HL-60 (cell line): ENCODE measurements at regions not wholly inside any gene's neighbourhood (a gene's known extent, or its start where the extent isn't known, plus 50 kb on each side); places are given as distances from the start of the nearest gene placed in this dataset.

Experiments used
- DNase-seq, 2 experiments: peaks; one replicate each; pipeline ENCODE4 v3.0.0-alpha.2; 2010 to 2020; ENCODE audit warnings: low read depth in 1 of 2, low spot score in 1 of 2
- H3K27ac ChIP-seq: fragments of 250-450 bp; sonication (Bioruptor Pico); replicated peaks from 2 replicates; pipeline ENCODE4 v1.5.1; 2020; ENCODE audit warnings: mild to moderate bottlenecking, moderate library complexity
- H3K27me3 ChIP-seq: fragments of 250-450 bp; sonication (Bioruptor Pico); 2 replicates; pipeline ENCODE4 v1.5.1; 2021; ENCODE audit warnings: mild to moderate bottlenecking, moderate library complexity; ENCODE audit not compliant: insufficient read depth, poor library complexity, severe bottlenecking
- H3K4me3 ChIP-seq: replicated peaks from 2 replicates; pipeline ENCODE4 v1.5.1; 2011; ENCODE audit warnings: mild to moderate bottlenecking, control low read depth, low read length; ENCODE audit not compliant: insufficient read depth
- GABPA ChIP-seq: IDR thresholded peaks from 2 replicates; pipeline ENCODE4 v1.6.1; 2012; ENCODE audit warnings: low read depth
- POLR2AphosphoS5 ChIP-seq: IDR thresholded peaks from 2 replicates; pipeline ENCODE4 v1.6.1; 2012; ENCODE audit warnings: low read depth
- SPI1 ChIP-seq: IDR thresholded peaks from 2 replicates; pipeline ENCODE4 v1.6.1; 2012; ENCODE audit warnings: low read depth, mild to moderate bottlenecking, borderline replicate concordance
- TF ChIP-seq, protein P1 (sequence below): IDR thresholded peaks from 2 replicates; pipeline ENCODE4 v1.6.1; 2012; ENCODE audit warnings: low read depth; ENCODE audit not compliant: insufficient replicate concordance
- TF ChIP-seq, protein P2 (sequence below): IDR thresholded peaks from one replicate; pipeline ENCODE4 v1.5.1; 2011; ENCODE audit warnings: low read length, control low read depth, inconsistent platforms; ENCODE audit not compliant: insufficient read depth

DNA sequence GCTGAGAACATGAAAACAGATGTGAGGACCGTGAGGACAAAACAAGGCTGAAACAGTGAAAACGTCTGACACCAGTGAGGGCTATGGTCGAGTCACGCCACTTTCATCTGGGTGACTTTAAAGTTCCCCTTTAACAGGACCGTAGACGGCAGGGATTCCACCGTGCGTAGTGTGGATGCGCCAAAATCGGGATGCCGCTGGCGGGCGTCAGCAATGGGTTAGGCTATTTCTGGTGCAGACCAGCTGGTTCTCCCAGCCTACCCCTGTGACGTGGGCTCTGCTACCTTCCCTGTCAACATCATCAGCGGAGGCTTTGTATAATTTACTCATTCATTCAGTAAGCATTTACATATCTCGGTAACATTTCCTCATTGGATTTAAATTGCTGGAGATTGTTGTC is 246.6 kb upstream of the AJAP1 start:
- Histone ChIP-seq H3K27ac (no peak overlapping the region), H3K4me3 (no peak overlapping the region), H3K27me3 (no peaks in the 10 kb centered on the region)
- DNase-seq, result no peak
- TF ChIP-seq, protein P1, sequence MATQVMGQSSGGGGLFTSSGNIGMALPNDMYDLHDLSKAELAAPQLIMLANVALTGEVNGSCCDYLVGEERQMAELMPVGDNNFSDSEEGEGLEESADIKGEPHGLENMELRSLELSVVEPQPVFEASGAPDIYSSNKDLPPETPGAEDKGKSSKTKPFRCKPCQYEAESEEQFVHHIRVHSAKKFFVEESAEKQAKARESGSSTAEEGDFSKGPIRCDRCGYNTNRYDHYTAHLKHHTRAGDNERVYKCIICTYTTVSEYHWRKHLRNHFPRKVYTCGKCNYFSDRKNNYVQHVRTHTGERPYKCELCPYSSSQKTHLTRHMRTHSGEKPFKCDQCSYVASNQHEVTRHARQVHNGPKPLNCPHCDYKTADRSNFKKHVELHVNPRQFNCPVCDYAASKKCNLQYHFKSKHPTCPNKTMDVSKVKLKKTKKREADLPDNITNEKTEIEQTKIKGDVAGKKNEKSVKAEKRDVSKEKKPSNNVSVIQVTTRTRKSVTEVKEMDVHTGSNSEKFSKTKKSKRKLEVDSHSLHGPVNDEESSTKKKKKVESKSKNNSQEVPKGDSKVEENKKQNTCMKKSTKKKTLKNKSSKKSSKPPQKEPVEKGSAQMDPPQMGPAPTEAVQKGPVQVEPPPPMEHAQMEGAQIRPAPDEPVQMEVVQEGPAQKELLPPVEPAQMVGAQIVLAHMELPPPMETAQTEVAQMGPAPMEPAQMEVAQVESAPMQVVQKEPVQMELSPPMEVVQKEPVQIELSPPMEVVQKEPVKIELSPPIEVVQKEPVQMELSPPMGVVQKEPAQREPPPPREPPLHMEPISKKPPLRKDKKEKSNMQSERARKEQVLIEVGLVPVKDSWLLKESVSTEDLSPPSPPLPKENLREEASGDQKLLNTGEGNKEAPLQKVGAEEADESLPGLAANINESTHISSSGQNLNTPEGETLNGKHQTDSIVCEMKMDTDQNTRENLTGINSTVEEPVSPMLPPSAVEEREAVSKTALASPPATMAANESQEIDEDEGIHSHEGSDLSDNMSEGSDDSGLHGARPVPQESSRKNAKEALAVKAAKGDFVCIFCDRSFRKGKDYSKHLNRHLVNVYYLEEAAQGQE, result no peak
- no peak for TF ChIP-seq POLR2AphosphoS5

DNA sequence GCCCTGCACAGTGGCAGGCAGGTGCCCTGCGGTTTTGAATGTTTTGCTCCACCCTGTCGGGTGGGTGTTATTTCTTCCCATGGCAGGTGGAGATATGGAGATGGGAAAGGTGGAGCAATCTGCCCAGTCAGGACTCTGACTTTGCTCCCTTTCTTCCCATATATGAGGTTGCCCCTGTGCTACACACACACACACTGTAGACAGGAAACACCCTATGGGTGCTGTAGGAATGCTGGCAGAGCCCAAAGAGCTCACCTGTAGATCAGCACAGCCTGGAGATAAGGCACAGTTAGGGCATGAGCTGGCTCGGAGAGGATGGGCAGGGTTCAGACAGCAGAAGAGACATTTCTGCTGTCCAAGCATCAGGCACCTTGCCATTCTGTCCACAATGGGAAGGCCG is 246.0 kb upstream of the AJAP1 start:
- Histone ChIP-seq H3K4me3 (no peak overlapping the region), H3K27ac (no peak overlapping the region), H3K27me3 (no peaks in the 10 kb centered on the region)
- TF ChIP-seq, protein P1, result no peak
- TF ChIP-seq, protein P2, sequence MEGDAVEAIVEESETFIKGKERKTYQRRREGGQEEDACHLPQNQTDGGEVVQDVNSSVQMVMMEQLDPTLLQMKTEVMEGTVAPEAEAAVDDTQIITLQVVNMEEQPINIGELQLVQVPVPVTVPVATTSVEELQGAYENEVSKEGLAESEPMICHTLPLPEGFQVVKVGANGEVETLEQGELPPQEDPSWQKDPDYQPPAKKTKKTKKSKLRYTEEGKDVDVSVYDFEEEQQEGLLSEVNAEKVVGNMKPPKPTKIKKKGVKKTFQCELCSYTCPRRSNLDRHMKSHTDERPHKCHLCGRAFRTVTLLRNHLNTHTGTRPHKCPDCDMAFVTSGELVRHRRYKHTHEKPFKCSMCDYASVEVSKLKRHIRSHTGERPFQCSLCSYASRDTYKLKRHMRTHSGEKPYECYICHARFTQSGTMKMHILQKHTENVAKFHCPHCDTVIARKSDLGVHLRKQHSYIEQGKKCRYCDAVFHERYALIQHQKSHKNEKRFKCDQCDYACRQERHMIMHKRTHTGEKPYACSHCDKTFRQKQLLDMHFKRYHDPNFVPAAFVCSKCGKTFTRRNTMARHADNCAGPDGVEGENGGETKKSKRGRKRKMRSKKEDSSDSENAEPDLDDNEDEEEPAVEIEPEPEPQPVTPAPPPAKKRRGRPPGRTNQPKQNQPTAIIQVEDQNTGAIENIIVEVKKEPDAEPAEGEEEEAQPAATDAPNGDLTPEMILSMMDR, result no peak
- TF ChIP-seq SPI1 (no peak), POLR2AphosphoS5 (no peak), GABPA (no peak)
- no peak for DNase-seq

DNA sequence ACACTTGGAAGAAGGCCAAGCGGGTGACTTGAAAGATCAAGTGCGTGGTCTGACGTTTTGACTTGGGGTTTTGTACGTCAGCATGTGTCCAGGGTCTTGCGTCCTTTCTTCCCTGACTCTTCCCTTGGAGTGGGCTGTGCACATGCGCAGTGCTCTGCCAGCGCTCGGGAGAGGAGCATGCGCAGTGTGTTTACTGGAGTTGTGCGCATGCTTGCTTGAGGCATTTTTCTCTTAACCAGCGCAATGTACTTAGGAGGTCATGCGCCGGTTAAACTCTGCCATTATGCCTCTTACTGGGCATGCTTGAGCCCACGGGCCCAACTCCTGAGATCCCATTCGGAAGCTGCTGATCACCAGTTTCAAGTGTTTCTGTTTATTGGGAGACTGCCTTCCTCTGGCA is 242.5 kb upstream of the AJAP1 start:
- no peak for DNase-seq
- Histone ChIP-seq H3K27ac (no peak overlapping the region), H3K27me3 (no peaks in the 10 kb centered on the region), H3K4me3 (no peak overlapping the region)
- no peak for TF ChIP-seq SPI1
- TF ChIP-seq, protein P2, result no peak
- no peak for TF ChIP-seq GABPA
- TF ChIP-seq, protein P1, result no peak
- no peak for TF ChIP-seq POLR2AphosphoS5

DNA sequence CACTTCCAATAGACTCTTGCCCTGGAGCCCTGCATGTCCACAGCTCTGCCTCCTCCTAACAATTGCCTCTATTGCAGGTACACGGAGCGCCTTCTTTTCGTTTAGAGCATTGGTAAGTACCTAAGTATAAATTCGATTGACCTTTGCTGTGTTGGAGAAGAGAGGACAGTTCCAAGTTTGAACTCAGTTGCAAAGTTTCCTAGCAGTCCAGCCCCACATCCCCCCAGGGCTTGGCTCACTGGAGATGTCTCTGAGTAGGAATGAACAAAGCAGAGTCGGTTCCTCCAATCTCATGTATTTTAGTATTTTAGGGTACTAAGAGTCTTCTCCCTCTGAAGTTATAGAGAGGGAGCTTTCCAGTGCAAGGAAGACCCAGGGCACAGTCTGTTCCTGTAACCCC is 238.9 kb upstream of the AJAP1 start:
- no peak overlapping the region for H3K4me3 ChIP-seq
- H3K27me3 ChIP-seq, result no peaks in the 10 kb centered on the region
- no peak for DNase-seq
- TF ChIP-seq SPI1, result no peak
- no peak for TF ChIP-seq POLR2AphosphoS5
- no peak for TF ChIP-seq GABPA
- TF ChIP-seq, protein P1, result no peak
- TF ChIP-seq, protein P2, result no peak
- H3K27ac ChIP-seq, result no peak overlapping the region
